ENCODE measurements at regions not wholly inside any gene's neighbourhood (a gene's known extent, or its start where the extent isn't known, plus 50 kb on each side); places are given as distances from the start of the nearest gene placed in this dataset.

DNA sequence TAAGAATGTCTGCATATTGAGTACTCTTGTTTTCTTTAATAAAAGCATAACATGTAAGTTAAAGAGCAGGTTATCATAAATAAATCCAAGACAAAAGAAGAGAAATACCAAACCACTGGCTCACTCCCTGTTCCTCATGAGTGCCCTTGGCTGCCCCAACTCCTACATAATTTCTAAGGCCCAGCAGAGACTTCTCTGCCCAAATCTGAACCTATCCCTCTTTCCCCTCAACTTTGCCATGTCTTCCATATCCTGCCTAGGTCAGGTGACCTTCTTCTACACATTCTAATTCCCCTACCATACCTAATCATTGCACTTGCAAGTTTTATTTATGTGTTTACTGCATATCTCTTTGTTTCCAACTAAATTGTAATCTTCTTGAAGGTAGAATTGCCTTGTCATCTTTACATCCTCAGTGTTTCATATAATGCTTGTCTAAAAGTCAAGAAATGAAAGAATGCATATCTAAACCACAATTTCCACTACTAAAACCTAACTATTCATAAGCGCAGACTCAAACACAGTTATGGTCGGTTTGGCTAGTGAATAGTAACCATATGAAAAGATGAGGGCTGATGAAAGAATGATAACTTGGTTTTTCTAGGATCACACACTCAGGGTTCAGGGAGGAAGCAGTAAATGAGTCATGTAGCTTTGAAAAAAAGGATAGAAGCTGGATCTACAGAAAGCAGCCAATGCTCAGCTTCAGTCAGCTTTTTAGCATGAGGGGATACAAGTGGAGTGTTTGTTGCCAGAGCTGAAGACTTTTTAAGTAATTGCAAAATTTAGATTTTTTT, 53.3 kb upstream of the EYA4 start:
- no peak for ATAC-seq

DNA sequence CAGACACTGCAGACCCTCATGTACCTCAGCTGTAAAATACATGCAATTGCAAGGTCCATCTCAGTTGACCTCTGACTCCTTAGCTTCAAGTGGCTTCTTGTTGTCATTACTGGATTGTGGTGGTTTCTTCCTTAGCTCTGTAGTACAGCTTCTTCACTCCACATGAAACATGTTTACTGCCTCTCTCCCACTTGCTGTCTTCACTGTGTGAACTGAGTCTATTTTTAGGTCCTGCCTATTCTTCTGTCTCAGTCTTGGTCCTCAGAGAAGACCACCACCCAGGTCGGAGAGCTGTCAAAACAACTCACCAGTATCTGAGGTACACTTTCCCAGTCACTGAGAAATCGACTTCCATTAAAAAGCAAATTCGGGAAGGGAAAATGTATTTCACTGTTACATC, 50.2 kb upstream of the EYA4 start:
- no peak for ATAC-seq

DNA sequence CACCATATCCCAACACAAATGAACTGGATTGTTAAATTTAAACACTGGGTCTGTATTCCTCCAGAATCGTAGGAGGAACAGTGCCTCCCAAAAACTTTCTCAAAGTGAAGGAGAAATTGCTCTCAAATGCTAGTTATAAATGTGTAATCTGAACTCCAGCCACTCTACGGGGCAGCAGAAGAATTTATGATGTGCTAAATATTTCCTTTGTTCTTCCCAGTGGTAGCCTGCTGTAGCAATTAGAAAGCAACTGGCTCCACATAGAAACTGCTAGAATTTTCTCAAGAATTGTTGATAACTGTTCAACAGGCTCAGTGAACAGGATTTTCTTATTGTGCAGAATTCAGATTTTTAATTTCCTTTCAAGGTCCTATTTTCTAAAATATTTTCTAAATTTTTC, 49.8 kb upstream of the EYA4 start:
- no peak for ATAC-seq
